ENCODE measurements at regions not wholly inside any gene's neighbourhood (a gene's known extent, or its start where the extent isn't known, plus 50 kb on each side); places are given as distances from the start of the nearest gene placed in this dataset.
"Not testable (repeated sequence)": the region's sequence is repeated elsewhere in the genome, so short reads cannot be mapped to it uniquely, and the experiment has no call there.

GRCh38 chr7:68248973-68249372, 1252.3 kb downstream of the TYW1 start:
- no peak overlapping the region for H3K27ac ChIP-seq (ENCODE audit: low read depth, low read length)
- peaks cover 4% of the 10 kb centered on the region in 2 donors for H3K9me3 ChIP-seq (ENCODE audit: control insufficient read depth in 1 of 2, low read length in 2 of 2)
- H3K9ac ChIP-seq (ENCODE audit: low read depth in 1 of 2, low read length in 2 of 2): no peak overlapping the region
- no peaks in the 10 kb centered on the region for H3K4me1 ChIP-seq (ENCODE audit: control insufficient read depth in 1 of 2, insufficient read depth in 2 of 2, low read length in 2 of 2)
- no peaks in the 10 kb centered on the region for H3K27me3 ChIP-seq (ENCODE audit: control insufficient read depth in 1 of 2, insufficient read depth in 2 of 2, low read length in 2 of 2)
- H3K36me3 ChIP-seq (ENCODE audit: control insufficient read depth in 1 of 2, insufficient read depth in 2 of 2, low read length in 2 of 2): no peaks in the 10 kb centered on the region
- no peak overlapping the region for H3K4me3 ChIP-seq (ENCODE audit: low read depth in 1 of 2, low read length in 2 of 2)

DNA sequence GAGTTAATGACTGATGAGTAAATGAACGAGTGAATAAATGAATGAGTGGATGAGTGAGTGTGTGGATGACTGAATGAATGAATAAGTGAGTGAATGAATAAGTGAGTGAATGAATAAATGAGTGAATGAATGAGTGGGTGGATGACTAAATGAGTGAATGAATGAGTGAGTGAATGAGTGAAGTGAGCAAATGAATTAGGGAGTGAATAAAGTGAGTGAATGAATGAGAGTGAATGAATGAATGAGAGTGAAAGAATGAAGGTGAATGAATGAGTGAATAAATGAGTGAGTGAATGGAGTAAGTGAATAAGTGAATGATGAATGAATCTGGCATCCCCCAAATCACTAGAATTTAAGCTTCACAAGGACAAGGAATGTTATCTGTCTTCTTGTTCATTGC, 1253.0 kb downstream of the TYW1 start:
- Histone ChIP-seq H3K4me1 (ENCODE audit: control insufficient read depth in 1 of 2, insufficient read depth in 2 of 2, low read length in 2 of 2) (no peaks in the 10 kb centered on the region), H3K27me3 (ENCODE audit: control insufficient read depth in 1 of 2, insufficient read depth in 2 of 2, low read length in 2 of 2) (no peaks in the 10 kb centered on the region), H3K4me3 (ENCODE audit: low read depth in 1 of 2, low read length in 2 of 2) (no peak overlapping the region), H3K27ac (ENCODE audit: low read depth, low read length) (no peak overlapping the region), H3K9me3 (ENCODE audit: control insufficient read depth in 1 of 2, low read length in 2 of 2) (peaks cover 4% of the 10 kb centered on the region in 2 donors), H3K36me3 (ENCODE audit: control insufficient read depth in 1 of 2, insufficient read depth in 2 of 2, low read length in 2 of 2) (no peaks in the 10 kb centered on the region), H3K9ac (ENCODE audit: low read depth in 1 of 2, low read length in 2 of 2) (no peak overlapping the region)

GRCh38 chr7:68250143-68250542, 1253.5 kb downstream of the TYW1 start:
- Histone ChIP-seq H3K9ac (ENCODE audit: low read depth in 1 of 2, low read length in 2 of 2) (no peak overlapping the region), H3K4me3 (ENCODE audit: low read depth in 1 of 2, low read length in 2 of 2) (no peak overlapping the region), H3K27ac (ENCODE audit: low read depth, low read length) (no peak overlapping the region), H3K9me3 (ENCODE audit: control insufficient read depth in 1 of 2, low read length in 2 of 2) (peaks cover 4% of the 10 kb centered on the region in 2 donors), H3K4me1 (ENCODE audit: control insufficient read depth in 1 of 2, insufficient read depth in 2 of 2, low read length in 2 of 2) (no peaks in the 10 kb centered on the region), H3K36me3 (ENCODE audit: control insufficient read depth in 1 of 2, insufficient read depth in 2 of 2, low read length in 2 of 2) (no peaks in the 10 kb centered on the region), H3K27me3 (ENCODE audit: control insufficient read depth in 1 of 2, insufficient read depth in 2 of 2, low read length in 2 of 2) (no peaks in the 10 kb centered on the region)

DNA sequence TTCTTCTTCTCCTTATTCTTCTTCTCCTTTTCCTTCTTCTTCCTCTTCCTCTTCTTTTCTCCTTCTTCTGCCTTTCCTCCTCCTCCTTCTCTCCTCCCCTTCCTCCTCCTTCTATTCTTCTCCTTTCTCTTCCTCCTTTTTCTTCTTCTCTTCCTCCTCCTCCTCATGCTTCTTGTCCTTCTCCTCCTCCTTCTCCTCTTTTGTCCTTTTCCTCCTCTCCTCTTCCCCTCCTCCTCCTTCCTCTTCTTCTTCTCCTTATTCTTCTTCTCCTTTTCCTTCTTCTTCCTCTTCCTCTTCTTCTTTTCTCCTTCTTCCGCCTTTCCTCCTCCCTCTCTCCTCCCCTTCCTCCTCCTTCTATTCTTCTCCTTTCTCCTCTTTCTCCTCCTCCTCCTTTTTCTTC, 1258.2 kb downstream of the TYW1 start:
- not testable (repeated sequence) for H3K9ac ChIP-seq (ENCODE audit: low read depth in 1 of 2, low read length in 2 of 2); H3K27ac ChIP-seq (ENCODE audit: low read depth, low read length); H3K4me3 ChIP-seq (ENCODE audit: low read depth in 1 of 2, low read length in 2 of 2); H3K9me3 ChIP-seq (ENCODE audit: control insufficient read depth in 1 of 2, low read length in 2 of 2); H3K4me1 ChIP-seq (ENCODE audit: control insufficient read depth in 1 of 2, insufficient read depth in 2 of 2, low read length in 2 of 2); H3K36me3 ChIP-seq (ENCODE audit: control insufficient read depth in 1 of 2, insufficient read depth in 2 of 2, low read length in 2 of 2); H3K27me3 ChIP-seq (ENCODE audit: control insufficient read depth in 1 of 2, insufficient read depth in 2 of 2, low read length in 2 of 2)

DNA sequence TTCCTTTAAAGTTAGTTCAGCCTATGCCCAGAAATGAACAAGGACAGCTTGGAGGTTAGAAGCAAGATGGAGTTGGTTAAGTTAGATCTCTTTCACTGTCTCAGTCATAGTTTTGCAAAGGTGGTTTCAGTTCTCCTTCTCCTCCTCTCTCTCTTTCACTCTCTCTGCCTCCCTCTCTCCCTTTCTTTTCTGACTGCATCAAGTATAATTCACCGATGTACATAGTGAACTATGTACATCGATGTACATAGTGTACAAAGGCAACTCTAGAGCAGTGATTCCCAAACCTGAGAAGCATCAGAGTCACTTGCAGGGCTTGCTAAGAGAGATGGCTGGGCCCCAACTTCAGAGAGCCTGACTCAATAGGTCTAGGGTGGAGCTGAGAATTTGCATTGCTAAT, 1259.7 kb downstream of the TYW1 start:
- H3K9ac ChIP-seq (ENCODE audit: low read depth in 1 of 2, low read length in 2 of 2): no peak overlapping the region
- H3K27ac ChIP-seq (ENCODE audit: low read depth, low read length): no peak overlapping the region
- no peaks in the 10 kb centered on the region for H3K4me1 ChIP-seq (ENCODE audit: control insufficient read depth in 1 of 2, insufficient read depth in 2 of 2, low read length in 2 of 2)
- no peaks in the 10 kb centered on the region for H3K36me3 ChIP-seq (ENCODE audit: control insufficient read depth in 1 of 2, insufficient read depth in 2 of 2, low read length in 2 of 2)
- H3K4me3 ChIP-seq (ENCODE audit: low read depth in 1 of 2, low read length in 2 of 2): no peak overlapping the region
- H3K9me3 ChIP-seq (ENCODE audit: control insufficient read depth in 1 of 2, low read length in 2 of 2): no peaks in the 10 kb centered on the region
- H3K27me3 ChIP-seq (ENCODE audit: control insufficient read depth in 1 of 2, insufficient read depth in 2 of 2, low read length in 2 of 2): no peaks in the 10 kb centered on the region

DNA sequence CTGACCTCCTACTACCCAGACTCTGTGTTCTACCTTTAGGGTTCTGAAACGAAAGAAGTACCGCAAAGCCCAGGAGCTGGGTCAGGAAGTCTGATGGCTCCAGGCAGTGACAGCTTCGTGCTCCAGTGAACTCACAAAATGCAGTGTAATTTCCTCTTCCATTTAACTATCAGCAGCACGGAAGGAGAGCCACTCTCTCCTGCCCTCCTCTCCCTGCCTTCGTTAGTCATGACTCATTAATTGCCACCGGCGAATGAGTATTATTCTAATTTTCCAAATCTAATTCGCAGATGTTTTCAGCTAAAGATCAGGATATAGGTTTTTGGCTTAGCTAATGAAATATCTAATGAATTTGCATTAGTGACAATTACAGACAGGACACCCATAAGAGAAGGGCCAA, 1262.0 kb downstream of the TYW1 start:
- H3K4me1 ChIP-seq (ENCODE audit: control insufficient read depth in 1 of 2, insufficient read depth in 2 of 2, low read length in 2 of 2): no peaks in the 10 kb centered on the region
- no peaks in the 10 kb centered on the region for H3K27me3 ChIP-seq (ENCODE audit: control insufficient read depth in 1 of 2, insufficient read depth in 2 of 2, low read length in 2 of 2)
- no peak overlapping the region for H3K27ac ChIP-seq (ENCODE audit: low read depth, low read length)

DNA sequence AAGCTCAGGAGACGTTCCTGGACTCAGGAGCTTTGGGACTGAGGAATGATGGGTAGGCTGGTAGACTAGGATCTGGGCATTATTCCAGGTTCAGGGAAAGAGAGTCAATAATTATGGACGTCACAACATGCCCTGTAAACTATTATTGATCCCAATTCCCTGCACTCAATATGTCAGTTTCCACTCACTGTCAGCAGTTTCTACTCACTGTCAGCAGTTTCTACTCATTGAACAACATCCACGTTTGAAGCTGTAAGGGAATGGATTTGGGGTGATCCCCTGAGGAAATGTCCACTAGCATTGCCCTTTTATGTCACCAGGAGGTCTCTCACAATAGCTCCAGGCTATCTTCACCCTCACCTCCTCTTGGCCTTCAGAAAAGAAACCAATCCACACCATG, 1268.6 kb downstream of the TYW1 start:
- peaks cover 14 to 27% of the 10 kb centered on the region in 2 donors for H3K9me3 ChIP-seq (ENCODE audit: control insufficient read depth in 1 of 2, low read length in 2 of 2)
- H3K36me3 ChIP-seq (ENCODE audit: control insufficient read depth in 1 of 2, insufficient read depth in 2 of 2, low read length in 2 of 2): no peaks in the 10 kb centered on the region
- H3K27ac ChIP-seq (ENCODE audit: low read depth, low read length): no peak overlapping the region
- no peaks in the 10 kb centered on the region for H3K27me3 ChIP-seq (ENCODE audit: control insufficient read depth in 1 of 2, insufficient read depth in 2 of 2, low read length in 2 of 2)
- H3K4me1 ChIP-seq (ENCODE audit: control insufficient read depth in 1 of 2, insufficient read depth in 2 of 2, low read length in 2 of 2): no peaks in the 10 kb centered on the region
- no peak overlapping the region for H3K9ac ChIP-seq (ENCODE audit: low read depth in 1 of 2, low read length in 2 of 2)
- no peak overlapping the region for H3K4me3 ChIP-seq (ENCODE audit: low read depth in 1 of 2, low read length in 2 of 2)

More for the DNA sequence above, 1262.0 kb downstream of the TYW1 start:
- no peak overlapping the region for H3K9ac ChIP-seq (ENCODE audit: low read depth in 1 of 2, low read length in 2 of 2)
- no peak overlapping the region for H3K4me3 ChIP-seq (ENCODE audit: low read depth in 1 of 2, low read length in 2 of 2)
- H3K9me3 ChIP-seq (ENCODE audit: control insufficient read depth in 1 of 2, low read length in 2 of 2): no peaks in the 10 kb centered on the region
- no peaks in the 10 kb centered on the region for H3K36me3 ChIP-seq (ENCODE audit: control insufficient read depth in 1 of 2, insufficient read depth in 2 of 2, low read length in 2 of 2)

DNA sequence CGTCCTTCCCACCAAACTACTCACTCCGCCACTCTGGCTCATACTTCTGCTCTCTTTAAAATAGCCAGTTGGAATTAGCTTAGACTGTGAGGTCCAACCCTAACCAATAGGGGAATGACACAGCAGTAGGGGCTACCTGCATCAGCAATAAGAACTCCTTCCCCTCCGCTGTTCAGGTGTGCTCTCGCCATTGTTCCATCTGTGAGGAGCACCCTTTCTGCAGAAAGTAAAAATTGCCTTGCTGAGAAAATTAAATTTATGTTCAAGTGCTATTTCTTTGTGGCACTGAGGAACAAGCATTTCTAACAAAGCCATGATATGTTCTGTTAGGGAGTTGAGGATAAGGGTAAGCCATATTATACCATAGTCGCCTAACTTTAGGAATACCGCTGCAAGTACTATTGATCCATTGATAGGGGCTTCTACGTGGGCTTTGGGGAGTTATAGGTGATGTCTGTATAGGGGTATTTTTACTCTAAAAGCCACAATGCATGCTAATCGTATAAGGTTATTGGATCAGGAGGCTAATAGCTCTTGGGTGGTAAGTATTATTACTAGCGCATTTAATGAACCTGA, 1269.5 kb downstream of the TYW1 start:
- H3K27me3 ChIP-seq (ENCODE audit: control insufficient read depth in 1 of 2, insufficient read depth in 2 of 2, low read length in 2 of 2): no peaks in the 10 kb centered on the region
- H3K27ac ChIP-seq (ENCODE audit: low read depth, low read length): no peak overlapping the region
- H3K36me3 ChIP-seq (ENCODE audit: control insufficient read depth in 1 of 2, insufficient read depth in 2 of 2, low read length in 2 of 2): no peaks in the 10 kb centered on the region
- H3K9ac ChIP-seq (ENCODE audit: low read depth in 1 of 2, low read length in 2 of 2): no peak overlapping the region
- H3K4me1 ChIP-seq (ENCODE audit: control insufficient read depth in 1 of 2, insufficient read depth in 2 of 2, low read length in 2 of 2): no peaks in the 10 kb centered on the region
- no peak overlapping the region for H3K4me3 ChIP-seq (ENCODE audit: low read depth in 1 of 2, low read length in 2 of 2)
- peaks cover 14 to 27% of the 10 kb centered on the region in 2 donors for H3K9me3 ChIP-seq (ENCODE audit: control insufficient read depth in 1 of 2, low read length in 2 of 2)

DNA sequence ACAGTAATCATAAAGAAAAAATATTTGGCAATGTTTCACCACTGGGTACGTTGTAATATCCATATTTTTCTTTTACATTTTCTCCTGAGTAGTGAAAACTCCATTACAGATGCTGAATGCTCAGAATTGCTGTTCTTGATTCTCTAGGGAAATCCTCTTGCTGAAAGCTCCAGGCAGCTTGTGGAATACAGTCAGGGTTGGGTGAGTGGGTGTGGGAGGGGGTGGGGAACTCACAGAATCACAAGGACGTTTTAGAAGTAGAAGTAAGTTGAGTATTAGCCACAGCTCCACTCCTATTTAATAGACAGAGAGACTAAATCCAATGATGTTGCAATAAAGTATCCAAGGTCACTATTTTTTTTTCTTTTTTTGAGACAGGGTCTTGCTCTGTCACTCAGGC, 1270.9 kb downstream of the TYW1 start:
- Histone ChIP-seq H3K9me3 (ENCODE audit: control insufficient read depth in 1 of 2, low read length in 2 of 2) (peaks cover 14 to 27% of the 10 kb centered on the region in 2 donors), H3K27me3 (ENCODE audit: control insufficient read depth in 1 of 2, insufficient read depth in 2 of 2, low read length in 2 of 2) (no peaks in the 10 kb centered on the region), H3K36me3 (ENCODE audit: control insufficient read depth in 1 of 2, insufficient read depth in 2 of 2, low read length in 2 of 2) (no peaks in the 10 kb centered on the region), H3K9ac (ENCODE audit: low read depth in 1 of 2, low read length in 2 of 2) (no peak overlapping the region), H3K4me3 (ENCODE audit: low read depth in 1 of 2, low read length in 2 of 2) (no peak overlapping the region), H3K4me1 (ENCODE audit: control insufficient read depth in 1 of 2, insufficient read depth in 2 of 2, low read length in 2 of 2) (no peaks in the 10 kb centered on the region), H3K27ac (ENCODE audit: low read depth, low read length) (no peak overlapping the region)

DNA sequence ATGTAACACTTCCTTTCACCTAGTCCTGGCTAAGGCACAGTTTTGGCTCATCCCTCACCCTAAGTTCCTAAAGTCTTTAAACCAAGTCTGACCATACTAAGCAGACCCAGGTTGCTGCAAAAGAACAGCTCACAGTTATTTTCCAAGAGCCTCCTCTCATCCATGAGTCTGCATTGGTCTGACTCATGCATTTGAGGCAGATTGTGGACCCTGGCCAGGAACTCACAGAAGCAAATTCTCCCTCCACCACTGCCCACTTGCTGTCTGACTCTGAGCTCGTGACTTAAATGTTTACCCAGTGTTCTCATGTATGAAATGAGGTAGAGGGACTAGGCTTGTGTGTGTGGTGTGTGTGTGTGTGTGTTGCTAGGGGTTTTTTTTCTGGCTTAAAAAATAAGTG, 1272.8 kb downstream of the TYW1 start:
- Histone ChIP-seq H3K9ac (ENCODE audit: low read depth in 1 of 2, low read length in 2 of 2) (no peak overlapping the region), H3K4me1 (ENCODE audit: control insufficient read depth in 1 of 2, insufficient read depth in 2 of 2, low read length in 2 of 2) (no peaks in the 10 kb centered on the region), H3K9me3 (ENCODE audit: control insufficient read depth in 1 of 2, low read length in 2 of 2) (peaks cover 14 to 27% of the 10 kb centered on the region in 2 donors), H3K4me3 (ENCODE audit: low read depth in 1 of 2, low read length in 2 of 2) (no peak overlapping the region), H3K36me3 (ENCODE audit: control insufficient read depth in 1 of 2, insufficient read depth in 2 of 2, low read length in 2 of 2) (no peaks in the 10 kb centered on the region), H3K27ac (ENCODE audit: low read depth, low read length) (no peak overlapping the region), H3K27me3 (ENCODE audit: control insufficient read depth in 1 of 2, insufficient read depth in 2 of 2, low read length in 2 of 2) (no peaks in the 10 kb centered on the region)

DNA sequence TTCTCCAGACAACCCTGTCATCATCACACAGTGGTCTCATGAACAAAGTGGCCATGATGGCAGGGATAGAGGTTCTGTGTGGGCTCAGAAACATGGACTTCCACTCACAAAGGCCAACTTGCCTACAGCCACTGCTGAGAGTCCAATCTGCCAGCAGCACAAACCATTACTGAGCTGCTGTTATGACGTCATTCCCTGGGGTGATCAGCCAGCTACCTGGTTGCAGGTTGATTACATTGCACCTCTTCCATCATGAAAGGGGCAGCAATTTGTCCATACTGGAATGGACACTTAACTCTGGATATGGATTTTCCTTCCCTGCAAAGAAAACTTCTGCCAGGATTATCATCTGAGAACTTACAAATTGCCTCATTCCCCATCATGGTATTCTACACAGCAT, 1275.9 kb downstream of the TYW1 start:
- peaks cover 0 to 4% of the 10 kb centered on the region in 2 donors for H3K9me3 ChIP-seq (ENCODE audit: control insufficient read depth in 1 of 2, low read length in 2 of 2)
- no peak overlapping the region for H3K27ac ChIP-seq (ENCODE audit: low read depth, low read length)
- no peak overlapping the region for H3K9ac ChIP-seq (ENCODE audit: low read depth in 1 of 2, low read length in 2 of 2)
- H3K36me3 ChIP-seq (ENCODE audit: control insufficient read depth in 1 of 2, insufficient read depth in 2 of 2, low read length in 2 of 2): no peaks in the 10 kb centered on the region
- H3K4me1 ChIP-seq (ENCODE audit: control insufficient read depth in 1 of 2, insufficient read depth in 2 of 2, low read length in 2 of 2): no peaks in the 10 kb centered on the region
- H3K27me3 ChIP-seq (ENCODE audit: control insufficient read depth in 1 of 2, insufficient read depth in 2 of 2, low read length in 2 of 2): no peaks in the 10 kb centered on the region
- H3K4me3 ChIP-seq (ENCODE audit: low read depth in 1 of 2, low read length in 2 of 2): no peak overlapping the region
